Loucy (cell line): ENCODE measurements at regions not wholly inside any gene's neighbourhood (a gene's known extent, or its start where the extent isn't known, plus 50 kb on each side); places are given as distances from the start of the nearest gene placed in this dataset.

ENCODE experiments used
- H2AFZ ChIP-seq: fragments of 200-600 bp; sonication (generic); 2 replicates; pipeline ENCODE4 v1.6.0; 2016; ENCODE audit warnings: antibody characterized with exemption, mild to moderate bottlenecking, low read length, moderate library complexity
- H3F3A ChIP-seq: fragments of 200-600 bp; 2 replicates; pipeline ENCODE4 v1.6.0; 2016; ENCODE audit warnings: antibody characterized with exemption, low read depth, mild to moderate bottlenecking
- H3K27me3 ChIP-seq: fragments of 200-600 bp; sonication (generic); 2 replicates; pipeline ENCODE4 v1.6.1; 2014; ENCODE audit warnings: low read length, mild to moderate bottlenecking; ENCODE audit not compliant: insufficient read depth, poor library complexity, severe bottlenecking
- H3K36me3 ChIP-seq: fragments of 200-600 bp; sonication (generic); 2 replicates; pipeline ENCODE4 v1.6.1; 2016; ENCODE audit warnings: low read length; ENCODE audit not compliant: insufficient read depth
- H3K4me1 ChIP-seq: fragments of 200-600 bp; sonication (generic); 2 replicates; pipeline ENCODE4 v1.5.1; 2014; ENCODE audit warnings: low read length, mild to moderate bottlenecking; ENCODE audit not compliant: insufficient read depth, poor library complexity, severe bottlenecking
- H3K4me2 ChIP-seq: fragments of 200-600 bp; sonication (generic); 2 replicates; pipeline ENCODE4 v1.6.0; 2014; ENCODE audit warnings: antibody characterized with exemption, low read length, low read depth, mild to moderate bottlenecking; ENCODE audit not compliant: poor library complexity, severe bottlenecking
- H3K4me3 ChIP-seq: fragments of 200-600 bp; sonication (generic); 2 replicates; pipeline ENCODE4 v1.5.1; 2014; ENCODE audit warnings: low read length, mild to moderate bottlenecking, mixed read lengths; ENCODE audit not compliant: poor library complexity, severe bottlenecking
- H3K79me2 ChIP-seq: fragments of 200-600 bp; sonication (generic); 2 replicates; pipeline ENCODE4 v1.6.1; 2014; ENCODE audit warnings: low read length; ENCODE audit not compliant: insufficient read depth
- H3K9ac ChIP-seq: fragments of 200-600 bp; sonication (generic); 2 replicates; pipeline ENCODE4 v1.6.0; 2014; ENCODE audit warnings: mild to moderate bottlenecking, low read depth, low read length, moderate library complexity; ENCODE audit not compliant: poor library complexity, severe bottlenecking
- H3K9me2 ChIP-seq: fragments of 200-600 bp; sonication (generic); replicated peaks from 2 replicates; pipeline ENCODE4 v1.6.1; 2016; ENCODE audit warnings: low read depth, low read length, mixed read lengths
- H3K9me3 ChIP-seq: fragments of 200-600 bp; sonication (generic); 2 replicates; pipeline ENCODE4 v1.6.1; 2014; ENCODE audit warnings: mild to moderate bottlenecking, antibody characterized with exemption, low read length, low read depth; ENCODE audit not compliant: insufficient read depth
- H4K20me1 ChIP-seq: fragments of 200-600 bp; sonication (generic); 2 replicates; pipeline ENCODE4 v1.6.0; 2014; ENCODE audit warnings: antibody characterized with exemption, low read length, mild to moderate bottlenecking; ENCODE audit not compliant: insufficient read depth, poor library complexity, severe bottlenecking
- EZH2phosphoT487 ChIP-seq: fragments of 200-600 bp; IDR thresholded peaks from 2 replicates; pipeline ENCODE4 v1.6.1; 2018; ENCODE audit warnings: antibody characterized with exemption, mild to moderate bottlenecking, moderate library complexity, borderline replicate concordance
- TF ChIP-seq, protein P1 (sequence below): fragments of 200-600 bp; sonication (generic); conservative IDR thresholded peaks from 2 replicates; pipeline ENCODE4 v1.5.1; 2014; ENCODE audit warnings: mild to moderate bottlenecking, antibody characterized with exemption, low read length

- no peak overlapping the region for H2AFZ ChIP-seq
- H3K4me3 ChIP-seq = no peak overlapping the region
- no peaks in the 10 kb centered on the region for H3K27me3 ChIP-seq
- TF ChIP-seq, protein P1, sequence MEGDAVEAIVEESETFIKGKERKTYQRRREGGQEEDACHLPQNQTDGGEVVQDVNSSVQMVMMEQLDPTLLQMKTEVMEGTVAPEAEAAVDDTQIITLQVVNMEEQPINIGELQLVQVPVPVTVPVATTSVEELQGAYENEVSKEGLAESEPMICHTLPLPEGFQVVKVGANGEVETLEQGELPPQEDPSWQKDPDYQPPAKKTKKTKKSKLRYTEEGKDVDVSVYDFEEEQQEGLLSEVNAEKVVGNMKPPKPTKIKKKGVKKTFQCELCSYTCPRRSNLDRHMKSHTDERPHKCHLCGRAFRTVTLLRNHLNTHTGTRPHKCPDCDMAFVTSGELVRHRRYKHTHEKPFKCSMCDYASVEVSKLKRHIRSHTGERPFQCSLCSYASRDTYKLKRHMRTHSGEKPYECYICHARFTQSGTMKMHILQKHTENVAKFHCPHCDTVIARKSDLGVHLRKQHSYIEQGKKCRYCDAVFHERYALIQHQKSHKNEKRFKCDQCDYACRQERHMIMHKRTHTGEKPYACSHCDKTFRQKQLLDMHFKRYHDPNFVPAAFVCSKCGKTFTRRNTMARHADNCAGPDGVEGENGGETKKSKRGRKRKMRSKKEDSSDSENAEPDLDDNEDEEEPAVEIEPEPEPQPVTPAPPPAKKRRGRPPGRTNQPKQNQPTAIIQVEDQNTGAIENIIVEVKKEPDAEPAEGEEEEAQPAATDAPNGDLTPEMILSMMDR = no peak
- no peak for TF ChIP-seq EZH2phosphoT487
- H3K9ac ChIP-seq = no peak overlapping the region
- no peaks in the 10 kb centered on the region for H3K9me2 ChIP-seq
- no peaks in the 10 kb centered on the region for H3F3A ChIP-seq
- H3K9me3 ChIP-seq = no peaks in the 10 kb centered on the region
- H3K36me3 ChIP-seq = no peaks in the 10 kb centered on the region
- H3K79me2 ChIP-seq = no peaks in the 10 kb centered on the region
- H4K20me1 ChIP-seq = no peaks in the 10 kb centered on the region
- H3K4me1 ChIP-seq = no peaks in the 10 kb centered on the region
- no peak overlapping the region for H3K4me2 ChIP-seq
Observed at GRCh38 chr2:236657801-236658200, 88.2 kb downstream of the ACKR3 start.

- no peak overlapping the region for H2AFZ ChIP-seq
- H3K9me3 ChIP-seq = no peaks in the 10 kb centered on the region
- no peaks in the 10 kb centered on the region for H3K79me2 ChIP-seq
- H3K27me3 ChIP-seq = no peaks in the 10 kb centered on the region
- H3K9ac ChIP-seq = no peak overlapping the region
- H3K4me3 ChIP-seq = no peak overlapping the region
- no peaks in the 10 kb centered on the region for H3K4me1 ChIP-seq
- no peaks in the 10 kb centered on the region for H4K20me1 ChIP-seq
- H3K4me2 ChIP-seq = no peak overlapping the region
- no peaks in the 10 kb centered on the region for H3F3A ChIP-seq
- TF ChIP-seq, protein P1 = no peak
- TF ChIP-seq EZH2phosphoT487 = no peak
- no peaks in the 10 kb centered on the region for H3K36me3 ChIP-seq
- no peaks in the 10 kb centered on the region for H3K9me2 ChIP-seq
Observed at GRCh38 chr2:236658974-236659757, 89.5 kb downstream of the ACKR3 start.

DNA sequence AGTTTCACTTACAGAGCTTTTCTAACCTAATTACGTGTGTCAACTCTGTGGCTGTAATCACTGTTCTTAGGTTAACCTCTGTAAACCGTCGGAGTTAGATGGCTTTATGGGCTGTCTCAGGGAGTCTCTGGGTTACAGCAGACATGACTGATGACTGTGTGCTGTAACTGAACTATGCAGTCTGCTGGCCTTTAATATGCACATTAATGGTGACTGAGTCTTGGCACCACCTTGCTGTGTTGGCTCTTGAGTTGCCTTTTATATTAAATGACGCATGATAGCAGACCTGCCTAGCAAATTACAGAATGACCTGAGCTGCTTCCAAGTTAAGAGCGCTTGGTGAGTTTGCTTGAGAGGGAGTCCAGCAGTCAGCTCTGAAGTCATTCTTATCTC lies 90.1 kb downstream of the ACKR3 start:
- H2AFZ ChIP-seq = no peak overlapping the region
- H3K4me3 ChIP-seq = no peak overlapping the region
- H3K9ac ChIP-seq = no peak overlapping the region
- no peaks in the 10 kb centered on the region for H3K27me3 ChIP-seq
- H3K79me2 ChIP-seq = no peaks in the 10 kb centered on the region
- H3F3A ChIP-seq = no peaks in the 10 kb centered on the region
- no peak overlapping the region for H3K4me2 ChIP-seq
- no peaks in the 10 kb centered on the region for H3K4me1 ChIP-seq
- H3K9me2 ChIP-seq = no peaks in the 10 kb centered on the region
- no peaks in the 10 kb centered on the region for H3K36me3 ChIP-seq
- H3K9me3 ChIP-seq = no peaks in the 10 kb centered on the region
- no peaks in the 10 kb centered on the region for H4K20me1 ChIP-seq
- TF ChIP-seq EZH2phosphoT487 = no peak
- TF ChIP-seq, protein P1 = no peak
